Activated CD8-positive, alpha-beta T cell treated with anti-CD3 and anti-CD28 coated beads, Interleukin-2, amount 10 ng/mL, durations not matched to agents 7 days and 5 days (primary cell): ENCODE measurements at regions not wholly inside any gene's neighbourhood (a gene's known extent, or its start where the extent isn't known, plus 50 kb on each side); places are given as distances from the start of the nearest gene placed in this dataset.
A peak's percentile ranks its signal among the peaks of the same experiment; 100 is the strongest.
"Not testable (repeated sequence)": the region's sequence is repeated elsewhere in the genome, so short reads cannot be mapped to it uniquely, and the experiment has no call there.

Source experiments
- ATAC-seq: fragments of 150-1000 bp; cut with Tn5 transposase; one replicate; pipeline ENCODE4 v1.10.0; 2021; ENCODE audit warnings: moderate library complexity
- CTCF ChIA-PET: fragments of 350-600 bp; sonication (Branson Sonifier 250); formaldehyde crosslinking; loops from one replicate; lab custom pipeline; 2021; ENCODE audit warnings: antibody characterized with exemption; lab: Charles Lee
- POLR2A ChIA-PET: fragments of 350-600 bp; sonication (Branson Sonifier 250); formaldehyde crosslinking; loops from one replicate; lab custom pipeline; 2021; ENCODE audit warnings: antibody characterized with exemption; lab: Charles Lee
- DNase-seq: peaks from one replicate; pipeline ENCODE4 v3.0.0-alpha.2; 2020
- H3K27ac Mint-ChIP-seq: one replicate; pipeline ENCODE4 v1.8.0; 2021; ENCODE audit warnings: mild to moderate bottlenecking, mixed read lengths
- H3K27me3 Mint-ChIP-seq: one replicate; pipeline ENCODE4 v1.8.0; 2021; ENCODE audit warnings: low read depth, mixed read lengths
- H3K36me3 Mint-ChIP-seq: one replicate; pipeline ENCODE4 v1.8.0; 2021; ENCODE audit warnings: low read depth, mixed read lengths
- H3K4me1 Mint-ChIP-seq: one replicate; pipeline ENCODE4 v1.8.0; 2021; ENCODE audit warnings: low read depth, mixed read lengths
- H3K4me3 Mint-ChIP-seq: one replicate; pipeline ENCODE4 v1.8.0; 2021; ENCODE audit warnings: mild to moderate bottlenecking, mixed read lengths
- H3K9me3 Mint-ChIP-seq: one replicate; pipeline ENCODE4 v1.8.0; 2022; ENCODE audit warnings: mixed read lengths; ENCODE audit not compliant: insufficient read depth

DNA sequence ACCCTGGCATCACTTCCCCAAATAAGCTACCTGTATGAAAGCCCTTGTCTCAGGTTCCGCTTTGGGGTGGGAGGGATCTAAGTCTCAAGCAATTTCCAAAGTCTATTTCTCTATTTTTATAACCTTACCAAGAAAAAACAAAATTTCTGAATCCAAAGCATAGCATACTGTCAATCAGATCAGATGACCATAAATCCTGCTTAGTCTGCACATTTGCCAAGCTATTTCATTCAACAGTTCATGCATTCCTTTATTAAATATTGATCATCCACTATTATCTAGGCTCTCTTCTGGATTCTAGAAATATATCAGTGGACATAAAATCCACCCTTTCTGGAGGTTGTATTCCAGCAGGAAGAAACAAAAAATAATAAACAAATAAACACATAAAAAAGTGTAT is 263.5 kb upstream of the USP15 start:
- Mint-ChIP-seq H3K4me3 (no peak overlapping the region), H3K9me3 (no peaks in the 10 kb centered on the region), H3K4me1 (no peaks in the 10 kb centered on the region), H3K36me3 (no peaks in the 10 kb centered on the region), H3K27ac (no peak overlapping the region), H3K27me3 (peaks cover 2% of the 10 kb centered on the region)
- ATAC-seq (no peak), DNase-seq (no peak)
- ChIA-PET POLR2A (no interaction called here), CTCF (no interaction called here)

- no peak overlapping the region for H3K27ac Mint-ChIP-seq
- no peak overlapping the region for H3K4me3 Mint-ChIP-seq
- no peaks in the 10 kb centered on the region for H3K9me3 Mint-ChIP-seq
- no peaks in the 10 kb centered on the region for H3K4me1 Mint-ChIP-seq
- ChIA-PET POLR2A (no interaction called here), CTCF (no interaction called here)
- peaks cover 2% of the 10 kb centered on the region for H3K27me3 Mint-ChIP-seq
- DNase-seq (no peak), ATAC-seq (no peak)
- H3K36me3 Mint-ChIP-seq, result no peaks in the 10 kb centered on the region
These were observed 261.4 kb upstream of the USP15 start for GRCh38 chr12:61998791-61999190.

DNA sequence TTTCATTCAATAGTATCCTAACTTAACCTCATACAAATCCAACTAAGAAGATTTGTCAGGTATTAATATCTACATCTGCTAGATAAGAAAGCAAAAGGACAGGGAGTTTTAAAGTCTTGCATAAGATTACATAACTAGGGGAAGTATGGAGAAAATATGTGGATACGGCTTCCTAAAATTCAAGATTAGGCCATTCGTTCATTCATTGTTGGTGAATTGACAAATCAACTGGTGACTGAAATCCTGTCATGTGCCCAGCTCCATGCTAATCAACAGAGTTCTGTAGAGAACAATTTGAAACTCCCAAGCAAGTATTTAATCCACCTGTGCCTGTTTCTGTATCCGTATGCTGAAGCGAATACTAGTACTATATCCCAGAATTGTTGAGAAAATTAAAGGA is 260.9 kb upstream of the USP15 start:
- Mint-ChIP-seq H3K27ac (no peak overlapping the region), H3K27me3 (peaks cover 2% of the 10 kb centered on the region), H3K4me1 (no peaks in the 10 kb centered on the region), H3K36me3 (no peaks in the 10 kb centered on the region), H3K9me3 (no peaks in the 10 kb centered on the region), H3K4me3 (no peak overlapping the region)
- DNase-seq (no peak), ATAC-seq (no peak)
- POLR2A ChIA-PET, result no interaction called here
- CTCF ChIA-PET, result no interaction called here

GRCh38 chr12:62001424-62001823 is 258.8 kb upstream of the USP15 start:
- no peak for DNase-seq
- ChIA-PET CTCF (no interaction called here), POLR2A (interaction anchor here (0.6 kb wide), 1 partner anchor 86 kb away, joined by 3 read pairs; no protein-coding TSS in a partner anchor)
- Mint-ChIP-seq H3K27me3 (peaks cover 2% of the 10 kb centered on the region), H3K4me3 (no peak overlapping the region), H3K36me3 (no peaks in the 10 kb centered on the region), H3K27ac (no peak overlapping the region), H3K9me3 (no peaks in the 10 kb centered on the region), H3K4me1 (no peaks in the 10 kb centered on the region)
- no peak for ATAC-seq

- Mint-ChIP-seq H3K27me3 (peaks cover 2% of the 10 kb centered on the region), H3K27ac (no peak overlapping the region), H3K4me3 (no peak overlapping the region), H3K36me3 (no peaks in the 10 kb centered on the region), H3K4me1 (no peaks in the 10 kb centered on the region), H3K9me3 (no peaks in the 10 kb centered on the region)
- ATAC-seq (no peak), DNase-seq (no peak)
- ChIA-PET CTCF (no interaction called here), POLR2A (no interaction called here)
These were observed 257.0 kb upstream of the USP15 start for GRCh38 chr12:62003226-62003625.

DNA sequence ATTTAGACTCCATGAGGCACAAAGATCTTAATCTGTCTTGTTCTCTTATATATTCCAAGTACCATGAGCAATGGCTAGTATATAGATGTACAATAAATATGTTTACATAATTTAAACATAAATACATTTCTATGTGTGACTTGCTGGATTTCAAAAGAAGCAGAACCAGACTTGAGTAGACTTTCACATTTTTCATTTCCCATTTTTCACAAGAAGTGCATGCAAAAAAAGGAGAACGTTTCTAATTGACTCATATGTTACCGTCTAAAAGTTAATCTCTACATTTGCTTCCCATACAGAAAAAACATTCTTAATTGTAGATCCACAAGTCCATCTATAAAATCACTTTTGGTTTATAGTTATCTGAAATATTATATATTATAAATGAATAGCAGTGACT is 256.5 kb upstream of the USP15 start:
- DNase-seq, result no peak
- ChIA-PET CTCF (no interaction called here), POLR2A (no interaction called here)
- H3K4me1 Mint-ChIP-seq, result no peaks in the 10 kb centered on the region
- H3K9me3 Mint-ChIP-seq, result no peaks in the 10 kb centered on the region
- H3K27ac Mint-ChIP-seq, result no peak overlapping the region
- peaks cover 2% of the 10 kb centered on the region for H3K27me3 Mint-ChIP-seq
- H3K4me3 Mint-ChIP-seq, result no peak overlapping the region
- no peak for ATAC-seq
- no peaks in the 10 kb centered on the region for H3K36me3 Mint-ChIP-seq

- DNase-seq, result no peak
- H3K27me3 Mint-ChIP-seq, result peaks cover 2% of the 10 kb centered on the region
- no peaks in the 10 kb centered on the region for H3K4me1 Mint-ChIP-seq
- H3K27ac Mint-ChIP-seq, result no peak overlapping the region
- no peaks in the 10 kb centered on the region for H3K36me3 Mint-ChIP-seq
- no peak for ATAC-seq
- H3K9me3 Mint-ChIP-seq, result no peaks in the 10 kb centered on the region
- ChIA-PET CTCF (interaction anchor here (0.6 to 1.2 kb wide), 2 partner anchors 11 to 20 kb away, joined by 3 read pairs; no protein-coding TSS in a partner anchor), POLR2A (no interaction called here)
- H3K4me3 Mint-ChIP-seq, result no peak overlapping the region
These were observed 254.6 kb upstream of the USP15 start for GRCh38 chr12:62005615-62006014.

DNA sequence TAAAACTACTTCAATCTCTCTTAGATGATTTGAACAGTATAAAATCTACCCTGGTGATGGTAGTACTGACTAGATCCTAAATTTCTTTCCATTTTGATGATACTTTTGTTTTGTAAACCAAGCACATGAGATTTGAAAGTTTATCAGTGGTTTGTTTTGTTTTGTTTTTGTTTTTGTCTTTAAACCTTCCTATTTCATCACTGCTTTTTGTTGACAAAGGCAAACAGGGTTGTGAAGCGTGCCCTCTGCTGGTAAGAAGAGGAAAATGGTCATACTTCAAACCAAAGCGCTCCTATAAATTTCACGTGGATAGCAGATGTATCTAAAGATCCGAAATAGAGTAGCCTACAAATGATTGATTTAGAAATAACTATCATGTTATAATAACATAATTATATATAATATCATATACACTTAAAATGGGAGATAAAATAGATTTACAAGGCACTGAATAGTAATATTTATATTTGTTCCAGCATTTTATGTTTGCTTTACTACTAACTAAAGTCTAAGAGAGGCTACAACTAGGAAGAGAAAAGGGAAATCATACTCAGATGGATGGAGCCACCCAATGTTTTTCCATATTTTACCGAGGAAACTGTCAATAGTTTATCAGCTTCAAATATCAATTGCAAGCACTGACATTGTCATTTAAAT is 254.0 kb upstream of the USP15 start:
- no peak overlapping the region for H3K27ac Mint-ChIP-seq
- ChIA-PET CTCF (interaction anchor here (1.2 kb wide), 1 partner anchor 20 kb away, joined by 3 read pairs; no protein-coding TSS in a partner anchor), POLR2A (no interaction called here)
- peak; percentile 44 for DNase-seq
- H3K9me3 Mint-ChIP-seq, result no peaks in the 10 kb centered on the region
- H3K4me3 Mint-ChIP-seq, result no peak overlapping the region
- H3K36me3 Mint-ChIP-seq, result no peaks in the 10 kb centered on the region
- H3K4me1 Mint-ChIP-seq, result no peaks in the 10 kb centered on the region
- no peak for ATAC-seq
- H3K27me3 Mint-ChIP-seq, result peaks cover 2% of the 10 kb centered on the region

DNA sequence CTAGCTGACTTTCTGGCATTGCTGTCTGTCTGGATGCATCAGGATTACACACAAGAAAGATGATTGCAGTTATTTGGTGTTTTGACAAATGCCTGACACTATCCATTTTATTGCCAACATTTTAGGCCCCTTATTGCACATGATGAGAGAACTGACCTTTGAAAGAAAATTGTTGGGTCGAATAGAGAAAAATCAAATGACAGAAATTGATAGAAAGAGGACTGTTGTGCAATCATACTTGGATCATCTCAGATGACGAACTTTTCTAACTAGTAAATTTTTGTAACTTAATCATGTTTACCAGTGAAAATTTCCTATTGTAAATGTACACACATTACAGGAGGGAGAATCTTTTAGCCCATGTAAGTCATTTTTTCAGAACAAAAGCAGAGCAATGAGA is 251.5 kb upstream of the USP15 start:
- no peaks in the 10 kb centered on the region for H3K9me3 Mint-ChIP-seq
- ATAC-seq, result no peak
- no peaks in the 10 kb centered on the region for H3K4me1 Mint-ChIP-seq
- no peak for DNase-seq
- no peaks in the 10 kb centered on the region for H3K36me3 Mint-ChIP-seq
- ChIA-PET CTCF (no interaction called here), POLR2A (no interaction called here)
- H3K27ac Mint-ChIP-seq, result no peak overlapping the region
- peaks cover 2% of the 10 kb centered on the region for H3K27me3 Mint-ChIP-seq
- H3K4me3 Mint-ChIP-seq, result no peak overlapping the region

DNA sequence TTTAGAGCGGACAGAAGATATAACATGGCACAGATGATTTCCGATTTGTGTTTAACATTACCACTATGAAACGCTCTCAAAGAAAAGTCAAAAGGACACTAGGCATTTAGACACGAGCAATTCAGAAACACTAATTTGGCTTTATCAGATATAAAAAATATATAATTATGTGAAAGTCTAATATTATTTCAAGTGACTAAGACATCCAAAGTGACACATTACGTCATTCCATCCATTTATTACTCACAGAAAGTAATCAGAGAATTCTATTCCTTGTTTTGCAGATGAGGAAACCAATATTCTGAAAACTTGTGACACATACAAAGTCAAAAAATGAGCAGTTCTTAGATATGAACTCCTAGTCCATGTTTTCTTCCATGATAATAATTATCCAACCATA is 250.8 kb upstream of the USP15 start:
- Mint-ChIP-seq H3K4me1 (no peaks in the 10 kb centered on the region), H3K27ac (no peak overlapping the region), H3K36me3 (no peaks in the 10 kb centered on the region), H3K9me3 (no peaks in the 10 kb centered on the region), H3K4me3 (no peak overlapping the region), H3K27me3 (peaks cover 2% of the 10 kb centered on the region)
- DNase-seq (no peak), ATAC-seq (no peak)
- CTCF ChIA-PET, result no interaction called here
- POLR2A ChIA-PET, result no interaction called here

DNA sequence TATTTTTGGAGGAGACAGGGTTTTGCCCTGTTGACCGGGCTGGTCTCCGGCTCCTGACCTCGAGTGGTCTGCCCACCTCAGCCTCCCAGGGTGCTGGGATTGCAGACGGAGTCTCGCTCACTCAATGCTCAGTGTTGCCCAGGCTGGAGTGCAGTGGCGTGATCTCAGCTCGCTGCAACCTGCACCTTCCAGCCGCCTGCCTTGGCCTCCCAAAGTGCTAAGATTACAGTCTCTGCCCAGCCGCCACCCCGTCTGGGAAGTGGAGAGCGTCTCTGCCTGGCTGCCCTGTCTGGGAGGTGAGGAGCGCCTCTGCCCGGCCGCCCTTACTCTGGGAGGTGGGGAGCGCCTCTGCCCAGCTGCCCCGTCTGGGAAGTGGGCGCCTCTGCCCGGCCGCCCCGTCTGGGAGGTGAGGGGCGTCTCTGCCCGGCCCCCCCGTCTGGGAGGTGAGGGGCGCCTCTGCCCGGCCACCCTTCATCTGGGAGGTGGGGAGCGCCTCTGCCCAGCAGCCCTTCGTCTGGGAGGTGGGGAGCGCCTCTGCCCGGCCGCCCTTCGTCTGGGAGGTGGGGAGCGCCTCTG is 249.8 kb upstream of the USP15 start:
- H3K4me1 Mint-ChIP-seq, CTCF ChIA-PET, ATAC-seq, H3K27ac Mint-ChIP-seq, H3K27me3 Mint-ChIP-seq, H3K4me3 Mint-ChIP-seq, POLR2A ChIA-PET, H3K36me3 Mint-ChIP-seq, H3K9me3 Mint-ChIP-seq, DNase-seq: not testable (repeated sequence)

DNA sequence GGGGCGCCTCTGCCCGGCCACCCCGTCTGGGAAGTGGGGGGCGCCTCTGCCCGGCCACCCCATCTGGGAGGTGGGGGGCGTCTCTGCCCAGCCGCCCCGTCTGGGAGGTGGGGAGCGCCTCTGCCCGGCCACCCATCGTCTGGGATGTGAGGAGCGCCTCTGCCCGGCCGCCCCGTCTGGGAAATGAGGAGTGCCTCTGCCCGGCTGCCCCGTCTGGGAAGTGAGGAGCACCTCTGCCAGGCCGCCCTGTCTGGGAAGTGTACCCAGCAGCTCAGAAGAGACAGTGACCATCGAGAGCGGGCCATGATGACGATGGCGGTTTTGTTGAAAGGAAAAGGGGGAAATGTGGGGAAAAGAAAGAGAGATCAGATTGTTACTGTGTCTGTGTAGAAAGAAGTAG is 249.2 kb upstream of the USP15 start:
- CTCF ChIA-PET, H3K36me3 Mint-ChIP-seq, H3K27ac Mint-ChIP-seq, DNase-seq, H3K4me1 Mint-ChIP-seq, H3K27me3 Mint-ChIP-seq, POLR2A ChIA-PET, H3K9me3 Mint-ChIP-seq, H3K4me3 Mint-ChIP-seq, ATAC-seq: not testable (repeated sequence)
